NOMO-1 treated with dmso at 0.1 percent for 144 hours (cell line): ENCODE measurements at regions not wholly inside any gene's neighbourhood (a gene's known extent, or its start where the extent isn't known, plus 50 kb on each side); places are given as distances from the start of the nearest gene placed in this dataset.

Source experiments
- DNase-seq: peaks from one replicate; lab custom pipeline; 2025; ENCODE audit not compliant: unreplicated experiment; lab: John Stamatoyannopoulos, UW

- DNase-seq, result no peak
Measured at GRCh38 chr14:81946375-81946774, 412.7 kb upstream of the SEL1L start.

GRCh38 chr14:81946834-81947798 is 413.5 kb upstream of the SEL1L start:
- no peak for DNase-seq

- DNase-seq, result no peak
Measured at GRCh38 chr14:81952917-81953316, 419.3 kb upstream of the SEL1L start.

GRCh38 chr14:81953419-81953818 is 419.8 kb upstream of the SEL1L start:
- DNase-seq, result no peak

- no peak for DNase-seq
Measured at GRCh38 chr14:81955123-81955522, 421.5 kb upstream of the SEL1L start.

GRCh38 chr14:81960781-81961180 is 427.1 kb upstream of the SEL1L start:
- no peak for DNase-seq

- DNase-seq, result no peak
Measured at GRCh38 chr14:81963846-81964245, 430.2 kb upstream of the SEL1L start.

- DNase-seq, result no peak
Measured at GRCh38 chr14:81970307-81970706, 436.7 kb upstream of the SEL1L start.

GRCh38 chr14:81971911-81972310 is 438.3 kb upstream of the SEL1L start:
- DNase-seq, result no peak

GRCh38 chr14:81972601-81973000 is 438.9 kb upstream of the SEL1L start:
- DNase-seq, result no peak

GRCh38 chr14:81974543-81974942 is 440.9 kb upstream of the SEL1L start:
- no peak for DNase-seq

- no peak for DNase-seq
Measured at GRCh38 chr14:81980601-81981306, 447.1 kb upstream of the SEL1L start.

GRCh38 chr14:81981307-81981675 is 447.6 kb upstream of the SEL1L start:
- DNase-seq, result no peak

- DNase-seq, result no peak
Measured at GRCh38 chr14:81982046-81982445, 448.4 kb upstream of the SEL1L start.

GRCh38 chr14:81986005-81986404 is 452.4 kb upstream of the SEL1L start:
- no peak for DNase-seq

- no peak for DNase-seq
Measured at GRCh38 chr14:81989211-81989610, 455.6 kb upstream of the SEL1L start.

GRCh38 chr14:81990312-81990761 is 456.7 kb upstream of the SEL1L start:
- DNase-seq, result peak; percentile 11

- no peak for DNase-seq
Measured at GRCh38 chr14:81991998-81992397, 458.3 kb upstream of the SEL1L start.

- no peak for DNase-seq
Measured at GRCh38 chr14:81993432-81993831, 459.8 kb upstream of the SEL1L start.

- DNase-seq, result no peak
Measured at GRCh38 chr14:82003426-82003825, 469.8 kb upstream of the SEL1L start.

GRCh38 chr14:82009076-82009475 is 475.4 kb upstream of the SEL1L start:
- DNase-seq, result no peak

- no peak for DNase-seq
Measured at GRCh38 chr14:82009993-82010392, 476.3 kb upstream of the SEL1L start.
